ENCODE measurements at regions not wholly inside any gene's neighbourhood (a gene's known extent, or its start where the extent isn't known, plus 50 kb on each side); places are given as distances from the start of the nearest gene placed in this dataset.
"Not testable (repeated sequence)": the region's sequence is repeated elsewhere in the genome, so short reads cannot be mapped to it uniquely, and the experiment has no call there.

DNA sequence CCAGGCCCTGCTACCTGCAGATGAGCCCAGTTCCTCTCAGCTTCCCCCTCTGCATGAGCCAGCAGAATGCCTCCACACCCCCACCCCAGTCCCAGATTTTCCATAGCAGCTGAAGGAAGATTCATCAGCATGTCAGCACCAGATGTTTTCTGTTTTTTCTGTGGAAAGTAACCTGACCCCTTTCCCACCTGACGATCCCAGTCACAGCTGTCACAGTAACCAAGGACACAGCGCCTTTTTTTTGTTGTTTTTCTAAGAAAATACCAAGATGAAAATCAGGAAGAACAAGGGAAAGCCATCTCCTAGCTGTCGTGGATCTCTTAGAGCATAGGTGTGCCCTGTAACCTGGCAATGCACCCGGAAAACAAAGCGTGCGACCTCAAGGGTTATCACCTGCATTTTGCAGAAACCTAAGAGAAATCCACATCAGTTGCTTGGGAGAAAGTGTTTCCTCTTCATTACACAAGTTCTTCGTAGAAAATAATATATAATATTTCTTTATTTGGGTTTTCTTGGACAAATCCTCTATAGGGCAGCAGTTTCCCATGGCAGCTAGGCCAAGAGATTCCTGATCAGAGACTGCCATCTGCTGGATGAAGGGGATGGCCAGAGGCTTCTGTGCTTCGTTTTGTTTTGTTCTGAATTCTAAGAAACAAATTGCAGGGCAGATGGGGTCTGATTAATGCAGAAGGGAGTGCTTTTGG, 401.9 kb downstream of the TNS3 start:
- H3K79me2 ChIP-seq (ENCODE audit: insufficient read depth, low read length): no peaks in the 10 kb centered on the region
- no peaks in the 10 kb centered on the region for H3K36me3 ChIP-seq (ENCODE audit: insufficient read depth, low read length)
- H3K4me2 ChIP-seq (ENCODE audit: low read depth, low read length, poor library complexity, severe bottlenecking): no peak overlapping the region

DNA sequence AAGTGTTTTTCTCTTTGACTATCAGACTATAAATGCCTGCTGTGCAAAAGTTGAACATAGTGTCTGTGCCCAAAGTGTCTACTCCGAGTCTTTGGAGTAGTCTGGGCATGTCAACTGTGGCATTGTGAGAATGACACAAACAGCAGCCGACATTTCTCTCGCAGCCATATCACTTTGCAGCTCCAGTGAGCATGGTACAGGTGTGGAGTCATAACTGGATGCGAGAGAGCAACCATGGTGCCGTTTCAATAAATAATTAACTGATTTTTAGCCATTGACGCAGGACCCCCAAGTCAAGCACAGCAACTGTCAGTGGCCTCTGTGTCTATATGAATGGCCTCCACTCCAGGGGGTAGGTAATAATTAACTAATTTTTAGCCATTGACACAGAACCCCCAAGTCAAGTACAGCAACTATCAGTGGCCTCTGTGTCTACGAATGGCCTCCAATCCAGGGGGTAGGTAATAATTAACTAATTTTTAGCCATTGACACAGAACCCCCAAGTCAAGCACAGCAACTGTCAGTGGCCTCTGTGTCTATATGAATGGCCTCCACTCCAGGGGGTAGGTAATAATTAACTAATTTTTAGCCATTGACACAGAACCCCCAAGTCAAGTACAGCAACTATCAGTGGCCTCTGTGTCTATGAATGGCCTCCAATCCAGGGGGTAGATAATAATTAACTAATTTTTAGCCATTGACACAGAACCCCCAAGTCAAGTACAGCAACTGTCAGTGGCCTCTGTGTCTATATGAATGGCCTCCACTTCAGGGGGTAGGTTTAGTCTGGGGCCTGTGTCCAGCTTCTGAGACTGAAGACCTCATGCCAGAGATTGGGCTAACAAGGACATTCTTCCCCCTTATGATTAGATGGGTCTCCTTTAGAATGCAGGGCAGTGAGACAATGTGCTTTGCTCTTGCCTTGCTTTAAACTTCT, 409.0 kb downstream of the TNS3 start:
- H3K9me2 ChIP-seq (replicated peaks; ENCODE audit: low read depth, low read length); H3K27me3 ChIP-seq (ENCODE audit: insufficient read depth, low read length, poor library complexity, severe bottlenecking); H2AFZ ChIP-seq (ENCODE audit: low read length): not testable (repeated sequence)

More for the DNA sequence above, 401.9 kb downstream of the TNS3 start:
- Histone ChIP-seq H3F3A (ENCODE audit: low read depth) (no peaks in the 10 kb centered on the region), H3K9me2 (replicated peaks; ENCODE audit: low read depth, low read length) (no peaks in the 10 kb centered on the region), H3K27me3 (ENCODE audit: insufficient read depth, low read length, poor library complexity, severe bottlenecking) (no peaks in the 10 kb centered on the region), H4K20me1 (ENCODE audit: insufficient read depth, low read length, poor library complexity, severe bottlenecking) (no peaks in the 10 kb centered on the region), H3K4me1 (ENCODE audit: insufficient read depth, low read length, poor library complexity, severe bottlenecking) (no peaks in the 10 kb centered on the region), H3K4me3 (ENCODE audit: low read length, poor library complexity, severe bottlenecking) (no peak overlapping the region), H2AFZ (ENCODE audit: low read length) (no peak overlapping the region), H3K9me3 (ENCODE audit: insufficient read depth, low read depth, low read length) (no peaks in the 10 kb centered on the region), H3K9ac (ENCODE audit: low read depth, low read length, poor library complexity, severe bottlenecking) (no peak overlapping the region)
- TF ChIP-seq, protein P1, sequence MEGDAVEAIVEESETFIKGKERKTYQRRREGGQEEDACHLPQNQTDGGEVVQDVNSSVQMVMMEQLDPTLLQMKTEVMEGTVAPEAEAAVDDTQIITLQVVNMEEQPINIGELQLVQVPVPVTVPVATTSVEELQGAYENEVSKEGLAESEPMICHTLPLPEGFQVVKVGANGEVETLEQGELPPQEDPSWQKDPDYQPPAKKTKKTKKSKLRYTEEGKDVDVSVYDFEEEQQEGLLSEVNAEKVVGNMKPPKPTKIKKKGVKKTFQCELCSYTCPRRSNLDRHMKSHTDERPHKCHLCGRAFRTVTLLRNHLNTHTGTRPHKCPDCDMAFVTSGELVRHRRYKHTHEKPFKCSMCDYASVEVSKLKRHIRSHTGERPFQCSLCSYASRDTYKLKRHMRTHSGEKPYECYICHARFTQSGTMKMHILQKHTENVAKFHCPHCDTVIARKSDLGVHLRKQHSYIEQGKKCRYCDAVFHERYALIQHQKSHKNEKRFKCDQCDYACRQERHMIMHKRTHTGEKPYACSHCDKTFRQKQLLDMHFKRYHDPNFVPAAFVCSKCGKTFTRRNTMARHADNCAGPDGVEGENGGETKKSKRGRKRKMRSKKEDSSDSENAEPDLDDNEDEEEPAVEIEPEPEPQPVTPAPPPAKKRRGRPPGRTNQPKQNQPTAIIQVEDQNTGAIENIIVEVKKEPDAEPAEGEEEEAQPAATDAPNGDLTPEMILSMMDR (conservative IDR thresholded peaks at IDR 0.05; ENCODE audit: low read length): peak; percentile 45
- TF ChIP-seq EZH2phosphoT487 (IDR thresholded peaks at IDR 0.05; ENCODE audit: borderline replicate concordance): no peak

DNA sequence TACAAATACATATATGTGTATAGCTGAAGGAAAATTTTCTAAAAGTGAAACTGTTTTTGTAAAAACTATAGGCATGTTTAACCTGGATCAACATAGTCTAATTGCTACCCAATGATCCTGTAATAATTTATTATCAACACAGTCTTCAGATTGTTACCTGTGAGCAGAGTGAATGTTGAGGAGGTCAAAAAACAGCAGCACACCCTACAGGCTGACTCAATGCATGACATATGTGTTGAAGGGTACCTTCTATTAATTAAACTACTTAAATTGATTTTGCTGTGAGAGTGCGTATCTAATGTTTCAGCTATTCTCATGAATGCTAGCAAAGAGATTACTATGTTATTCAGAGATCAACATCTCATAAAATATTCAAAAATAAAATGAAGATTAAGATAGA, 411.4 kb downstream of the TNS3 start:
- H2AFZ ChIP-seq (ENCODE audit: low read length): no peak overlapping the region
- H3K9me3 ChIP-seq (ENCODE audit: insufficient read depth, low read depth, low read length): no peaks in the 10 kb centered on the region
- H3K36me3 ChIP-seq (ENCODE audit: insufficient read depth, low read length): no peaks in the 10 kb centered on the region
- no peak overlapping the region for H3K4me2 ChIP-seq (ENCODE audit: low read depth, low read length, poor library complexity, severe bottlenecking)
- TF ChIP-seq EZH2phosphoT487 (IDR thresholded peaks at IDR 0.05; ENCODE audit: borderline replicate concordance): no peak
- TF ChIP-seq, protein P1 (conservative IDR thresholded peaks at IDR 0.05; ENCODE audit: low read length): no peak
- no peaks in the 10 kb centered on the region for H3K4me1 ChIP-seq (ENCODE audit: insufficient read depth, low read length, poor library complexity, severe bottlenecking)
- H3K27me3 ChIP-seq (ENCODE audit: insufficient read depth, low read length, poor library complexity, severe bottlenecking): no peaks in the 10 kb centered on the region
- no peaks in the 10 kb centered on the region for H3F3A ChIP-seq (ENCODE audit: low read depth)
- no peaks in the 10 kb centered on the region for H4K20me1 ChIP-seq (ENCODE audit: insufficient read depth, low read length, poor library complexity, severe bottlenecking)
- no peak overlapping the region for H3K4me3 ChIP-seq (ENCODE audit: low read length, poor library complexity, severe bottlenecking)
- no peaks in the 10 kb centered on the region for H3K79me2 ChIP-seq (ENCODE audit: insufficient read depth, low read length)
- H3K9ac ChIP-seq (ENCODE audit: low read depth, low read length, poor library complexity, severe bottlenecking): no peak overlapping the region
- H3K9me2 ChIP-seq (replicated peaks; ENCODE audit: low read depth, low read length): no peaks in the 10 kb centered on the region

More for the DNA sequence above, 409.0 kb downstream of the TNS3 start:
- not testable (repeated sequence) for H3K79me2 ChIP-seq (ENCODE audit: insufficient read depth, low read length); H3K4me3 ChIP-seq (ENCODE audit: low read length, poor library complexity, severe bottlenecking); H3K9ac ChIP-seq (ENCODE audit: low read depth, low read length, poor library complexity, severe bottlenecking); H4K20me1 ChIP-seq (ENCODE audit: insufficient read depth, low read length, poor library complexity, severe bottlenecking); H3K4me1 ChIP-seq (ENCODE audit: insufficient read depth, low read length, poor library complexity, severe bottlenecking); H3K9me3 ChIP-seq (ENCODE audit: insufficient read depth, low read depth, low read length); H3K36me3 ChIP-seq (ENCODE audit: insufficient read depth, low read length); H3K4me2 ChIP-seq (ENCODE audit: low read depth, low read length, poor library complexity, severe bottlenecking); H3F3A ChIP-seq (ENCODE audit: low read depth)
